ENCODE measurements at regions not wholly inside any gene's neighbourhood (a gene's known extent, or its start where the extent isn't known, plus 50 kb on each side); places are given as distances from the start of the nearest gene placed in this dataset.
A peak's percentile ranks its signal among the peaks of the same experiment; 100 is the strongest.

DNA sequence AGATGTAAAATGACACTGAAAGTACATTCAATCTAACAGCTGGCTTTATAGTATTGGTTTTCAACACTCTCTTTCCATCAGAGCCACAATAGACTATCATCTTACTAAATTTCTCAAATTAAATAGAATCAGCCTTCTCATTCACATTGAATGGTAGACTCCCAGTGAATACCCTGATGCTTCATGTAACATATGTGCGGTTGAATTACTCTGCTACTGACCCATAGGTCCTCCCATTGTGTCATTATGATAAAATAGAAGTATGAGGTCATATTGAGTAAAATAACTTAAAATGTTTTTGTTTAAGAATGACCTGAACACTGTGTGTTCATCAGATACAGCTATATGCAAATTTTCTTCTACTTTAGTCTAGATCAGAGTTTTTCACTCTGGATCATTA lies 75.9 kb upstream of the ADAMTSL1 start:
- DNase-seq: no peak

GRCh38 chr9:18404434-18405029 lies 69.4 kb upstream of the ADAMTSL1 start:
- no peak for DNase-seq

GRCh38 chr9:18405240-18405639 lies 68.7 kb upstream of the ADAMTSL1 start:
- DNase-seq: peak; percentile 66

- DNase-seq: no peak
Observed at GRCh38 chr9:18410983-18411382, 63.0 kb upstream of the ADAMTSL1 start.

DNA sequence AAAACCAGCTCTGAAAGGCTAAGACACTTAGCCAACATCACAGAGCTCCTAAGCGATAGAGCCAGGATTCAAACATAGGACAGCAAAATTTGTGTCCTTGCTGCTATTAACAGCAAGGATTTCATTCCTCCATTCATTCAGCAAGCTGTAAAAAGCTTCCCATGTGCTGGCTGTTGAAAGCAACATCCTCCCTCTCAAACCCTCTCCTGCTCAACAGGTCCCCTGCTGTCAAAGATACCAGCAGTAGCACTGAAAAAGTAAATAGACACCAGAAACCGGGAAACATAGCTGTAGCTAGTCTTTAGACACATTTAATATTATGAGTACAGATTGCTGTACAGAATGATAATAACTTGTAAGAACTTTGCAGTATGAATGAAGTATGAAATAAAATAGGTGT lies 52.6 kb upstream of the ADAMTSL1 start:
- DNase-seq: no peak

- peak; percentile 14 for DNase-seq
Observed at GRCh38 chr9:18422296-18423036, 51.5 kb upstream of the ADAMTSL1 start.

DNA sequence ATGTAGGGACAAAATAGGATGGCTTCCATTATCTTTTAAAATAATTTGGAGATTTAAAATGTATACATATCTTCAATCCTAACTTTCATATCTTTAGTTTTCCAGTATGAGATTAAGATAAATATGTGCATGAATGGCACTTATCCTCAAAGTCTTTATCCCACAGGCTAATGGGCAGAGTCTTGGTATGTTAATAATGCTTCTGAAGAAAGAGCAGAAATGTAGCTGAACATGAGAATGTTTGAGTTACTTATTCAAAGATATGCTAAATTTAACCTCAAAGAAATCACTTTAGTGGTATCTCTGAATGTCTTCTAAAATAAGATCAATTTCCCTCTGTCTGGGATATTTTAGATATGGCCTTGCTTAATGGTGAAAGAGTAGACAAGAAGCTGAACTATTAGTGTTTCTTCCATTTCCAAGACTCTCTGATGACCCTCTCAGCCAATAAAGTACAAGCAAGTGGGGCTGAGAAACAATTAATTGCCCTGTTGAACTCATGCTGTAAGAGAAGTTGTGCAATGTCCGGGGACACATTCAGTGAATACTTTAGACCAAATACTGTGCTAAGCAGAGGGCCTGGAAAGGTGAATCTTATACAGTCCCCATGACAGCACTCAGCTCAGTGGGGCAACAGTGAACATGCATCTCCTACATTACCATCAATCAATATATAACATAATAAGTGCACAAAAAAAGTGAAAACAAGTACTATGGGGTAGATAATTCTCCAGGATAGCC lies 50.0 kb upstream of the ADAMTSL1 start:
- DNase-seq: peak; percentile 37
